GM10248 (cell line): ENCODE measurements at regions not wholly inside any gene's neighbourhood (a gene's known extent, or its start where the extent isn't known, plus 50 kb on each side); places are given as distances from the start of the nearest gene placed in this dataset.
"Not testable (repeated sequence)": the region's sequence is repeated elsewhere in the genome, so short reads cannot be mapped to it uniquely, and the experiment has no call there.

ENCODE experiments used
- CTCF ChIA-PET: fragments of 300-600 bp; sonication (Branson Sonifier 250); formaldehyde crosslinking; extraction: SDS; loops from one replicate; lab custom pipeline; 2021; ENCODE audit warnings: antibody characterized with exemption; lab: Yijun Ruan, JAX
- POLR2A ChIA-PET: fragments of 350-650 bp; sonication (Branson Sonifier 250); formaldehyde crosslinking; extraction: SDS; loops from one replicate; lab custom pipeline; 2020; ENCODE audit warnings: antibody characterized with exemption; lab: Yijun Ruan, JAX
- DNase-seq: peaks from one replicate; pipeline ENCODE4 v3.0.0; 2012; ENCODE audit errors: extremely low spot score
- TF ChIP-seq, protein P1 (sequence below): IDR thresholded peaks from 2 replicates; pipeline ENCODE4 v1.5.1; 2012; ENCODE audit warnings: mild to moderate bottlenecking, low read depth; ENCODE audit errors: extremely low read depth, missing control alignments, control extremely low read depth

DNA sequence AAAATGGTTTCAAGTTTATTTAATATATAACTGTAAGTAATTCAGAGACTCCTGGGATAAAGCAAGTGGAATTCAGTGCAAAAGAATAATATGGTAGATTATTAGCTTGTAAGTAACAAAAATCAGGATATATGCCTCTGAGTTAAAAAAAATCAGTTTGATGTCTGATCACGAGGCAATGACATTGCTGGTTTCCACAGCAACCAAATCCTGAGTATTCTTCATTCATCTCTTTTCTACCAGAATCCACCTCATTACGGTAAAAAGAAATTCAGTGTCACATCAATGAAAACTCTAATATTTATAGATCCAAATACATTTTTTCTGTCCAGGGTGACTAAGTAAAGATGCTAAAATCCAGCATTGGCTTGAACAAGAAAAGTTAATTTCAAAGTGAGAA lies 642.3 kb upstream of the TMPRSS15 start:
- ChIA-PET CTCF (no interaction called here), POLR2A (no interaction called here)
- no peak for DNase-seq
- TF ChIP-seq, protein P1, sequence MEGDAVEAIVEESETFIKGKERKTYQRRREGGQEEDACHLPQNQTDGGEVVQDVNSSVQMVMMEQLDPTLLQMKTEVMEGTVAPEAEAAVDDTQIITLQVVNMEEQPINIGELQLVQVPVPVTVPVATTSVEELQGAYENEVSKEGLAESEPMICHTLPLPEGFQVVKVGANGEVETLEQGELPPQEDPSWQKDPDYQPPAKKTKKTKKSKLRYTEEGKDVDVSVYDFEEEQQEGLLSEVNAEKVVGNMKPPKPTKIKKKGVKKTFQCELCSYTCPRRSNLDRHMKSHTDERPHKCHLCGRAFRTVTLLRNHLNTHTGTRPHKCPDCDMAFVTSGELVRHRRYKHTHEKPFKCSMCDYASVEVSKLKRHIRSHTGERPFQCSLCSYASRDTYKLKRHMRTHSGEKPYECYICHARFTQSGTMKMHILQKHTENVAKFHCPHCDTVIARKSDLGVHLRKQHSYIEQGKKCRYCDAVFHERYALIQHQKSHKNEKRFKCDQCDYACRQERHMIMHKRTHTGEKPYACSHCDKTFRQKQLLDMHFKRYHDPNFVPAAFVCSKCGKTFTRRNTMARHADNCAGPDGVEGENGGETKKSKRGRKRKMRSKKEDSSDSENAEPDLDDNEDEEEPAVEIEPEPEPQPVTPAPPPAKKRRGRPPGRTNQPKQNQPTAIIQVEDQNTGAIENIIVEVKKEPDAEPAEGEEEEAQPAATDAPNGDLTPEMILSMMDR: no peak

DNA sequence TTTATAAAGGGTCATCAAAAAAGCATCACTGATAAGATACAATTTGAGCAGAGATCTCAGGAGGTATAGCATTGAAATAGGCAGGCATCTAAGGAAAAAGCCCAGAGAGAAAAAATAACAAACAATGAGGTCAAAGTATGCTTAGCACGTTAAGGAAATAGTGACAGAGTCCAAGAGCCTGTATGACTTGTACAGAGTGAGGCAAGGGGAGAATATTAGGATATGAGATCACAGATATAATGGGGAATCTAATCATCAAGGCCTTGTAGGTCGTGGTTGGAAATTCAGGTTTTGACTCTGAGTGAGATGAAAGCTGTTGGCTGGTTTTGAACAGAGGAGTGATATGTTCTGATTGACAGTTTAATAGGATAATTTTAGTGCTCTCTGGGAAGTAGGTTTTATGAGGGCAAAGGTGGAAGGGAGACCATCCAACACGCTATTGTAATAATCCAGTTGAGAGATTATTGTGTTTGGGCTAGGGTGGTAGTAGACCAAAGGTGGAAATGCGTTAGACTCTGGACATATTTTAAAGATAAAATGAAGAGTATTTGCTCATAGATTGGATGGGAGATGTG lies 644.6 kb upstream of the TMPRSS15 start:
- ChIA-PET POLR2A (no interaction called here), CTCF (no interaction called here)
- no peak for DNase-seq
- TF ChIP-seq, protein P1: no peak

DNA sequence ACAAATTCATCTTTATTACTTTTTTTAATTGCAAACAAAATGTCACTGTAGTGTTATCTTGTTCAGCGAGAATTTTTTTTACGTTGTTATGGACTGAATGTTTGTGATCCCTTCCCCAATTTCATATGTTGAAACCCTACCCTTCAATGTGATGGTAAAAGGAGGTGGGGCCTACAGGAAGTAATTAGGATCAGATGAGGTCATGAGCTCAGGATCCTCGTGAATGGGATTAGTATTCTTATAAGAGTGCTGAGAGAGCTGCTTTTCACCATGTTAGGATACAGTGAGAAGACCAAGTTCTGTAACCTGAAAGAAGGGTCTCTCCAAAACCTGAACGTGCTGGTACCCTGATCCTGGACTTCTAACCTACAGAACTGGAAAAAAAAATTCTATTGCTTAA lies 646.0 kb upstream of the TMPRSS15 start:
- no peak for DNase-seq
- CTCF ChIA-PET: no interaction called here
- POLR2A ChIA-PET: no interaction called here
- TF ChIP-seq, protein P1: no peak

- CTCF ChIA-PET: no interaction called here
- TF ChIP-seq, protein P1: no peak
- DNase-seq: no peak
- POLR2A ChIA-PET: no interaction called here
Measured at GRCh38 chr21:19065164-19065563, 661.6 kb upstream of the TMPRSS15 start.

DNA sequence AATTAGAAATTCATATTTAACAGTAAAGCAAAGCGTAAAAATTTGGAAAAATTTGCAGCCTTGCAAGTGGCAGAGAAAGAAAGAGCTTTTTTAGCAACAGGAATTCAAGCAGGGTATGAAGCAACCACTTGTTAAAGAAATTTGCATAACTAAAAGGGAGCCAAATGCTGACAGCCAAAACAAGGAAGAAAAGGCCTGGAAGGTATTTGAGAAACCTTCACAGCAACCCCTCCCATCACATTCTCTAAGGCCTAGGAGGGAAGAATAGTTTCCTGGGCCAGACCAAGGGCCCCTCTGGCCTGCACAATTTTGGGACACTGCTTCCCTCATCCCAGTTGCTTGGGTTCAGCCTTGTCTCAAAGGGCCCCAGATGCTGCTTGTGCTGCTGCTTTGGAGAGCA lies 672.4 kb upstream of the TMPRSS15 start:
- CTCF ChIA-PET: no interaction called here
- POLR2A ChIA-PET: no interaction called here
- TF ChIP-seq, protein P1: no peak
- DNase-seq: no peak

GRCh38 chr21:19109694-19110093 lies 706.1 kb upstream of the TMPRSS15 start:
- no peak for DNase-seq
- ChIA-PET CTCF (interaction anchor here (0.8 kb wide), 1 partner anchor 14 kb away, joined by 3 read pairs; no protein-coding TSS in a partner anchor), POLR2A (no interaction called here)
- TF ChIP-seq, protein P1: no peak

GRCh38 chr21:19119259-19119658 lies 715.7 kb upstream of the TMPRSS15 start:
- POLR2A ChIA-PET, CTCF ChIA-PET, DNase-seq: not testable (repeated sequence)
